ENCODE measurements at regions not wholly inside any gene's neighbourhood (a gene's known extent, or its start where the extent isn't known, plus 50 kb on each side); places are given as distances from the start of the nearest gene placed in this dataset.

DNA sequence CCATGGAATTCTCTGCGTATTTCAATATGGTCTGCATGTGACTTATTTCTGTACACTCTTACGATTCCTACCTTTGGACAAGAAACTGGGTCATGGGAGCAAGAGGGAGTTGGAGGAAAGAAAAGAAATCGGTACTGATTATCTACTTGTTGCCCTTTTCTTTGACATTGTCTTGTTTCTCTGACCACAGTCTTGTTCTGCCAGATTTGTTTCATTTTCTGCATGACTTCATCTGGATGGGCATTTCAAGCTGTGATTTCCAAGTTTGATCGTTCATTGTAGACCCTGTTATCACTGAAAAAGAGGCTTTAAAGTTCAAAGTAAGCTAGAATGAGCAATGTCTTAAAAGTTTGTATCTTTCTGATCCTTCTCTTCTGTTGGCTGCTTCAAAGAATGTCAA is 2186.3 kb upstream of the CELF4 start:
- no peak overlapping the region for H2AFZ ChIP-seq (ENCODE audit: low read length)
- no CpG with 5 or more reads among the region's 4 CpGs for WGBS, 2 donors (ENCODE audit: extremely low coverage in 2 of 2, insufficient read length in 2 of 2, insufficient replicate concordance in 1 of 2)
- H3K27ac ChIP-seq (replicated peaks; ENCODE audit: low read length) = peak overlapping the region; percentile 67
- no peak overlapping the region for H3K9ac ChIP-seq (ENCODE audit: low read depth, low read length, poor library complexity)
- peaks cover 5% of the 10 kb centered on the region for H3K79me1 ChIP-seq (ENCODE audit: low read depth, low read length)
- H3K4ac ChIP-seq (ENCODE audit: low read length) = no peak overlapping the region
- H4K8ac ChIP-seq (ENCODE audit: low read depth, low read length) = no peak overlapping the region
- H3K4me1 ChIP-seq (ENCODE audit: control insufficient read depth in 2 of 2, insufficient read depth in 1 of 2, low read depth in 1 of 2, low read length in 2 of 2) = peaks cover 8 to 20% of the 10 kb centered on the region in 2 donors
- H3K4me2 ChIP-seq (ENCODE audit: insufficient read depth, low read length, poor library complexity, severe bottlenecking) = no peak overlapping the region
- peaks cover 0 to 12% of the 10 kb centered on the region in 2 donors for H3K36me3 ChIP-seq (replicated peaks in 1 of 2; ENCODE audit: control insufficient read depth in 2 of 2, insufficient read depth in 2 of 2, low read length in 2 of 2)
- H2BK12ac ChIP-seq (ENCODE audit: low read length) = no peak overlapping the region
- no peak overlapping the region for H2AK5ac ChIP-seq (ENCODE audit: low read depth, low read length)
- no peak overlapping the region for H3K18ac ChIP-seq (ENCODE audit: low read length)
- DNase-seq (ENCODE audit: low spot score) = no peak
- H2BK5ac ChIP-seq (ENCODE audit: low read length) = no peak overlapping the region
- no peak overlapping the region for H3K4me3 ChIP-seq (ENCODE audit: low read length in 2 of 2)
- H3K27me3 ChIP-seq (ENCODE audit: control insufficient read depth in 3 of 3, insufficient read depth in 3 of 3, low read depth in 1 of 3, low read length in 3 of 3) = no peaks in the 10 kb centered on the region
- no peak overlapping the region for H2BK120ac ChIP-seq (ENCODE audit: low read depth, low read length)
- no peak overlapping the region for H3K14ac ChIP-seq (ENCODE audit: low read length)
- peaks cover 10 to 35% of the 10 kb centered on the region in 2 donors for H3K9me3 ChIP-seq (replicated peaks in 1 of 2; ENCODE audit: control insufficient read depth in 2 of 2, insufficient read depth in 1 of 2, low read depth in 1 of 2, low read length in 2 of 2)
- H4K91ac ChIP-seq (ENCODE audit: low read depth, low read length, poor library complexity) = no peak overlapping the region
- H3K23ac ChIP-seq (ENCODE audit: low read depth, low read length, poor library complexity) = no peak overlapping the region
- H2BK15ac ChIP-seq (ENCODE audit: low read length) = no peak overlapping the region

DNA sequence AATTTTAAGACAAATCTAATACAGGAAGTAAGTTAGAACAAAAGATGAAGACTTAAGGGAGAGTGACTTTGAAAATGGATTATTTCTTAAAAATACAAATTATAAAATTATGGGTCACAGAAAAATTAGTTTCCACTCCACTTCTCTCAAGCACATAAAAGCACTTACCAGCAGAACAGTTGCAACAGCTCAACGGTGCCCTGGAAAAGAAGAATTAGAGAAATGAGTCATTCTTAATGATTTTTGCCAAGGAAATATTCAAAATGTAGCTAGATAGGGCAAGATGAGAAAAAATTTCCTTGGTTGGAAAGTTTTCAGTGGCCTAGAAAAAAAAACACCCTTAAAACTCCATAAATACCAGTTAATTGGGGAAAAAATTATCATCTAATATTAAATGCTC is 2185.6 kb upstream of the CELF4 start:
- Histone ChIP-seq H3K4me3 (ENCODE audit: low read length in 2 of 2) (no peak overlapping the region), H4K8ac (ENCODE audit: low read depth, low read length) (no peak overlapping the region), H3K4me2 (ENCODE audit: insufficient read depth, low read length, poor library complexity, severe bottlenecking) (no peak overlapping the region), H3K23ac (ENCODE audit: low read depth, low read length, poor library complexity) (no peak overlapping the region), H2BK5ac (ENCODE audit: low read length) (no peak overlapping the region), H2AK5ac (ENCODE audit: low read depth, low read length) (no peak overlapping the region), H3K18ac (ENCODE audit: low read length) (no peak overlapping the region), H3K36me3 (replicated peaks in 1 of 2; ENCODE audit: control insufficient read depth in 2 of 2, insufficient read depth in 2 of 2, low read length in 2 of 2) (peaks cover 0 to 12% of the 10 kb centered on the region in 2 donors), H4K91ac (ENCODE audit: low read depth, low read length, poor library complexity) (no peak overlapping the region), H3K9me3 (replicated peaks in 1 of 2; ENCODE audit: control insufficient read depth in 2 of 2, insufficient read depth in 1 of 2, low read depth in 1 of 2, low read length in 2 of 2) (peaks cover 10 to 35% of the 10 kb centered on the region in 2 donors), H2BK120ac (ENCODE audit: low read depth, low read length) (no peak overlapping the region), H2AFZ (ENCODE audit: low read length) (no peak overlapping the region), H3K4ac (ENCODE audit: low read length) (no peak overlapping the region), H3K27ac (replicated peaks; ENCODE audit: low read length) (no peak overlapping the region), H3K9ac (ENCODE audit: low read depth, low read length, poor library complexity) (no peak overlapping the region), H3K79me1 (ENCODE audit: low read depth, low read length) (peaks cover 5% of the 10 kb centered on the region), H3K4me1 (ENCODE audit: control insufficient read depth in 2 of 2, insufficient read depth in 1 of 2, low read depth in 1 of 2, low read length in 2 of 2) (peaks cover 8 to 20% of the 10 kb centered on the region in 2 donors), H2BK15ac (ENCODE audit: low read length) (no peak overlapping the region), H3K14ac (ENCODE audit: low read length) (no peak overlapping the region), H2BK12ac (ENCODE audit: low read length) (no peak overlapping the region), H3K27me3 (ENCODE audit: control insufficient read depth in 3 of 3, insufficient read depth in 3 of 3, low read depth in 1 of 3, low read length in 3 of 3) (no peaks in the 10 kb centered on the region)
- WGBS, 2 donors (ENCODE audit: extremely low coverage in 2 of 2, insufficient read length in 2 of 2, insufficient replicate concordance in 1 of 2) = no CpG with 5 or more reads among the region's 1 CpG
- no peak for DNase-seq (ENCODE audit: low spot score)

DNA sequence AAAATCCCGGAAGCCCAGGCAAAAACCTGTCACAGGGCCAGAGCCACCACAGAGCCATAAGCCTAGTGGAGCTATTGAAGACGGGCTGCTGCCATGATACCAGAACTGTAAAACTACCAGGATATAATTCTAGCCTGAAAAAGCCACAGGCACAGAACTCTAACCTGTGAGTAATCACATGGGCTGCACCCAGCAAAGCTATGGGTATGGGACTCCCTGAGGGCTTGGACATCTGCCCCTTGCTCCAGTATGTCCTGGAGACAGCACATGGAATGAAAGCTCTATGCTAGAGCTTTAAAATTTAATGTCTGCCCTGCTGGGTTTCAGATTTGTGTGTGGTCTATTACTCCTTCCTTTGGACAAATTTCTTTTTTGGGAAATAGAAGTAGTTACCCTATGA is 2183.6 kb upstream of the CELF4 start:
- no peak overlapping the region for H2AK5ac ChIP-seq (ENCODE audit: low read depth, low read length)
- H3K18ac ChIP-seq (ENCODE audit: low read length) = no peak overlapping the region
- no peak overlapping the region for H3K27ac ChIP-seq (replicated peaks; ENCODE audit: low read length)
- no peak overlapping the region for H2AFZ ChIP-seq (ENCODE audit: low read length)
- no peak overlapping the region for H2BK5ac ChIP-seq (ENCODE audit: low read length)
- H3K9ac ChIP-seq (ENCODE audit: low read depth, low read length, poor library complexity) = no peak overlapping the region
- H3K27me3 ChIP-seq (ENCODE audit: control insufficient read depth in 3 of 3, insufficient read depth in 3 of 3, low read depth in 1 of 3, low read length in 3 of 3) = no peaks in the 10 kb centered on the region
- no peak overlapping the region for H4K8ac ChIP-seq (ENCODE audit: low read depth, low read length)
- H3K4me3 ChIP-seq (ENCODE audit: low read length in 2 of 2) = no peak overlapping the region
- H3K79me1 ChIP-seq (ENCODE audit: low read depth, low read length) = peaks cover 5% of the 10 kb centered on the region
- no peak overlapping the region for H3K4ac ChIP-seq (ENCODE audit: low read length)
- no peak for DNase-seq (ENCODE audit: low spot score)
- no peak overlapping the region for H2BK120ac ChIP-seq (ENCODE audit: low read depth, low read length)
- H3K23ac ChIP-seq (ENCODE audit: low read depth, low read length, poor library complexity) = no peak overlapping the region
- no peak overlapping the region for H4K91ac ChIP-seq (ENCODE audit: low read depth, low read length, poor library complexity)
- H2BK12ac ChIP-seq (ENCODE audit: low read length) = no peak overlapping the region
- no CpG with 5 or more reads among the region's 2 CpGs for WGBS, 2 donors (ENCODE audit: extremely low coverage in 2 of 2, insufficient read length in 2 of 2, insufficient replicate concordance in 1 of 2)
- H3K36me3 ChIP-seq (replicated peaks in 1 of 2; ENCODE audit: control insufficient read depth in 2 of 2, insufficient read depth in 2 of 2, low read length in 2 of 2) = peaks cover 0 to 12% of the 10 kb centered on the region in 2 donors
- H3K4me1 ChIP-seq (ENCODE audit: control insufficient read depth in 2 of 2, insufficient read depth in 1 of 2, low read depth in 1 of 2, low read length in 2 of 2) = peaks cover 8 to 20% of the 10 kb centered on the region in 2 donors
- H2BK15ac ChIP-seq (ENCODE audit: low read length) = no peak overlapping the region
- H3K14ac ChIP-seq (ENCODE audit: low read length) = no peak overlapping the region
- peaks cover 10 to 31% of the 10 kb centered on the region in 2 donors for H3K9me3 ChIP-seq (replicated peaks in 1 of 2; ENCODE audit: control insufficient read depth in 2 of 2, insufficient read depth in 1 of 2, low read depth in 1 of 2, low read length in 2 of 2)
- H3K4me2 ChIP-seq (ENCODE audit: insufficient read depth, low read length, poor library complexity, severe bottlenecking) = no peak overlapping the region

DNA sequence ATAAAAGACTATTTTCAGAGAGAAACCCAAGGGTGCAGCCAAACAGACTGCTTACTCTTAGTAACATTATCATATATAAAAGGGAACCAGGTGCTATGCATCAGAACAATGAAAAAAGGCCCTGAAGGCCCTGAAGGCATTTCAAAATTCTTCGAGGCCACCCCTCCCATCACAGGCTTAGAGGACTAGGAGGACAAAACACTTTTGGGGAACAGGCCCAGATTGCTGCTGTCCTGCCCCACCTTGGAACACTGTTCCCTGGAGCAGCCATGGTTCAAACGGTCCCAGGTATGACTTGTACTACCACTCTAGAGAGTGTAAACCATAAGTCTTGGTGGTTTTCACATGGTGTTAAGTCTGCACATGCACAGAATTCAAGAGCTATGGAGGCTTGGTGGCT is 2183.1 kb upstream of the CELF4 start:
- Histone ChIP-seq H3K4me2 (ENCODE audit: insufficient read depth, low read length, poor library complexity, severe bottlenecking) (no peak overlapping the region), H3K9me3 (replicated peaks in 1 of 2; ENCODE audit: control insufficient read depth in 2 of 2, insufficient read depth in 1 of 2, low read depth in 1 of 2, low read length in 2 of 2) (peaks cover 10 to 30% of the 10 kb centered on the region in 2 donors), H2BK5ac (ENCODE audit: low read length) (no peak overlapping the region), H3K4me3 (ENCODE audit: low read length in 2 of 2) (no peak overlapping the region), H2BK12ac (ENCODE audit: low read length) (no peak overlapping the region), H3K4ac (ENCODE audit: low read length) (no peak overlapping the region), H3K36me3 (replicated peaks in 1 of 2; ENCODE audit: control insufficient read depth in 2 of 2, insufficient read depth in 2 of 2, low read length in 2 of 2) (peaks cover 0 to 12% of the 10 kb centered on the region in 2 donors), H4K91ac (ENCODE audit: low read depth, low read length, poor library complexity) (no peak overlapping the region), H3K27me3 (ENCODE audit: control insufficient read depth in 3 of 3, insufficient read depth in 3 of 3, low read depth in 1 of 3, low read length in 3 of 3) (no peaks in the 10 kb centered on the region), H2BK120ac (ENCODE audit: low read depth, low read length) (no peak overlapping the region), H3K23ac (ENCODE audit: low read depth, low read length, poor library complexity) (no peak overlapping the region), H4K8ac (ENCODE audit: low read depth, low read length) (no peak overlapping the region), H2AK5ac (ENCODE audit: low read depth, low read length) (no peak overlapping the region), H3K27ac (replicated peaks; ENCODE audit: low read length) (no peak overlapping the region), H3K9ac (ENCODE audit: low read depth, low read length, poor library complexity) (no peak overlapping the region), H3K79me1 (ENCODE audit: low read depth, low read length) (peaks cover 5% of the 10 kb centered on the region), H3K4me1 (ENCODE audit: control insufficient read depth in 2 of 2, insufficient read depth in 1 of 2, low read depth in 1 of 2, low read length in 2 of 2) (peaks cover 8 to 20% of the 10 kb centered on the region in 2 donors), H3K14ac (ENCODE audit: low read length) (no peak overlapping the region), H2AFZ (ENCODE audit: low read length) (no peak overlapping the region), H2BK15ac (ENCODE audit: low read length) (no peak overlapping the region), H3K18ac (ENCODE audit: low read length) (no peak overlapping the region)
- no CpG with 5 or more reads among the region's 2 CpGs for WGBS, 2 donors (ENCODE audit: extremely low coverage in 2 of 2, insufficient read length in 2 of 2, insufficient replicate concordance in 1 of 2)
- no peak for DNase-seq (ENCODE audit: low spot score)

Measured in neuronal stem cell (in vitro differentiated cells).